HFFc6 (cell line): ENCODE measurements at regions not wholly inside any gene's neighbourhood (a gene's known extent, or its start where the extent isn't known, plus 50 kb on each side); places are given as distances from the start of the nearest gene placed in this dataset.
A peak's percentile ranks its signal among the peaks of the same experiment; 100 is the strongest.

Source experiments
- DNase-seq: peaks from one replicate; pipeline ENCODE4 v3.0.0-alpha.2; 2018
- H3K27ac Mint-ChIP-seq: 2 replicates; pipeline ENCODE4 v1.8.0; 2020; ENCODE audit warnings: mild to moderate bottlenecking, mixed read lengths
- H3K27me3 Mint-ChIP-seq: 2 replicates; pipeline ENCODE4 v1.8.0; 2021; ENCODE audit warnings: mild to moderate bottlenecking, moderate library complexity, mixed read lengths; ENCODE audit not compliant: insufficient read depth
- H3K36me3 Mint-ChIP-seq: 2 replicates; pipeline ENCODE4 v1.8.0; 2021; ENCODE audit warnings: low read depth, mixed read lengths
- H3K4me1 Mint-ChIP-seq: 2 replicates; pipeline ENCODE4 v1.8.0; 2020; ENCODE audit warnings: low read depth, mixed read lengths
- H3K4me3 Mint-ChIP-seq: 2 replicates; pipeline ENCODE4 v1.8.0; 2020; ENCODE audit warnings: mild to moderate bottlenecking, moderate library complexity, mixed read lengths
- H3K9me3 Mint-ChIP-seq: 2 replicates; pipeline ENCODE4 v1.8.0; 2020; ENCODE audit warnings: mild to moderate bottlenecking, mixed read lengths
- CTCF ChIP-seq: fragments of 200-600 bp; sonication (generic); IDR thresholded peaks from 2 replicates; pipeline ENCODE4 v1.5.0; 2021; ENCODE audit warnings: antibody characterized with exemption, mild to moderate bottlenecking

DNA sequence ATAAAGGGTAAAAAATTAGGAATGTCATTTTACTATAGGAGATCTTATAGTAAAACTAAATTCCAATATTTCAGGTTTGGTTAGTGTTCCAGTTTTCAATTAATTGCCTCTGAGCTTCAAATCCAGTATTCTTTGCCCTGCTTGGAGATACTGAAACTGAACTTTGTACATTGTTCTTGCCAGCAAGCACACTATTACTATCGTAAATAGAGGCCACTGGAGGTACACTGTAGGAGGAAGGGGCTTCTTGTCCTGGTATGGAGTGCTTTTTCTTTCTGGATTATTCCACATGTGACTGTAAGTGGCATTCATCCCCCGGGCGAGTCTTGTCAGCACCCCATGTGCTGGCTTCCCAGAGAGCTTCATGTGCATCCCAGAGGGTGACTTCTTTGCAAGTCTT is 234.7 kb upstream of the PTPRZ1 start:
- Mint-ChIP-seq H3K9me3 (no peaks in the 10 kb centered on the region), H3K4me1 (no peaks in the 10 kb centered on the region), H3K4me3 (no peak overlapping the region), H3K27me3 (no peaks in the 10 kb centered on the region), H3K36me3 (no peaks in the 10 kb centered on the region), H3K27ac (no peak overlapping the region)
- no peak for TF ChIP-seq CTCF
- no peak for DNase-seq

- H3K36me3 Mint-ChIP-seq, result no peaks in the 10 kb centered on the region
- no peak overlapping the region for H3K27ac Mint-ChIP-seq
- no peak overlapping the region for H3K4me3 Mint-ChIP-seq
- H3K4me1 Mint-ChIP-seq, result no peaks in the 10 kb centered on the region
- no peaks in the 10 kb centered on the region for H3K27me3 Mint-ChIP-seq
- no peak for TF ChIP-seq CTCF
- DNase-seq, result no peak
- no peaks in the 10 kb centered on the region for H3K9me3 Mint-ChIP-seq
These were observed 238.2 kb upstream of the FAM3C start for GRCh38 chr7:121634356-121634755.

DNA sequence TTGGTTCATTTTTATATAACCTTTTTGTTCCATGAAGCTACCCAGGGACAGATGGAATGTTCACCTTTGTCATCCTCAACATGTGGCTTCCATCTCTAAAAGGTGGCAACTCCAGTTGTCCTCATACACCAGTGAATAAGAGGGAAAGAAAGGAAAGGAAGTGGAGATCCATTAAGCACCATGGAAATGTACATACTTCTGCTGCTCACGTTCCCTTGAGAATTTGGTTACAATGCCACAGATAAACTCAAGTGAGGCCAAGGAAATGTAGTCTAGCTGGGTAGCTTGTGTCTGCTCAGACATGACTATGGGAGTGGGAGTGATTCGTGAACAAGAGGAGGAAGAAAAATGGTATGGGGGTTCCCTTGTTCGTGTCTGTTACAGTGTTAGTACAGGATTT is 237.1 kb upstream of the FAM3C start:
- no peak for TF ChIP-seq CTCF
- DNase-seq, result no peak
- H3K36me3 Mint-ChIP-seq, result no peaks in the 10 kb centered on the region
- H3K9me3 Mint-ChIP-seq, result no peaks in the 10 kb centered on the region
- no peaks in the 10 kb centered on the region for H3K4me1 Mint-ChIP-seq
- H3K4me3 Mint-ChIP-seq, result no peak overlapping the region
- H3K27me3 Mint-ChIP-seq, result no peaks in the 10 kb centered on the region
- no peak overlapping the region for H3K27ac Mint-ChIP-seq

DNA sequence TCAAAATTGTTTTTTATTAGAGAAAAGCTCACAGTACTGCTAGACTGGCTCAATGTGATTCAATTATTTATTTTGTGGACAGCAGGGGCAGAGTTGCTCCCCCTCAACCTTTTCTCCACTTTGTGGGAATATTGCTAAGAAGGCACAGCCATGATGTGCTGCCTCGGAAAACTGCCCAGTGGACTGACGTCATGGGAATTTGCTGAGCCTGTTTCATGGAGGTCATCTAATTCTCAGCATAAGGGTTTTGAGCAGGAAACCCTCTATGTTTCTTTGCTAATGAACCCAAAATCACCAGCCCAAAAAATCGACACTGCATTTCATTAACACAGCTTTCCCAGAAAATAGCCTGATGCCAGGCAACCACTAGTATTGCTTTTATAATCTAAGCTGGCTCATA is 228.8 kb upstream of the FAM3C start:
- no peak for DNase-seq
- no peaks in the 10 kb centered on the region for H3K36me3 Mint-ChIP-seq
- TF ChIP-seq CTCF, result 0 out of 2 replicates have a peak, but pooled peaks have one; percentile 12
- no peak overlapping the region for H3K4me3 Mint-ChIP-seq
- H3K4me1 Mint-ChIP-seq, result peaks cover 32% of the 10 kb centered on the region; the same call in 1 of the 2 replicates
- no peaks in the 10 kb centered on the region for H3K9me3 Mint-ChIP-seq
- no peak overlapping the region for H3K27ac Mint-ChIP-seq
- 0 out of 2 replicates have a peak, but pooled peaks cover 3% of the 10 kb centered on the region for H3K27me3 Mint-ChIP-seq

- TF ChIP-seq CTCF, result no peak
- H3K27ac Mint-ChIP-seq, result no peak overlapping the region
- no peak for DNase-seq
These were observed 227.2 kb upstream of the FAM3C start for GRCh38 chr7:121623130-121623872.

More at GRCh38 chr7:121623130-121623872, 227.2 kb upstream of the FAM3C start:
- Mint-ChIP-seq H3K4me3 (no peak overlapping the region; the same call in 1 of the 2 replicates), H3K9me3 (no peaks in the 10 kb centered on the region), H3K27me3 (0 out of 2 replicates have a peak, but pooled peaks cover 3% of the 10 kb centered on the region), H3K36me3 (no peaks in the 10 kb centered on the region), H3K4me1 (peaks cover 34% of the 10 kb centered on the region; the same call in 1 of the 2 replicates)
